HepG2 (cell line): ENCODE measurements at regions not wholly inside any gene's neighbourhood (a gene's known extent, or its start where the extent isn't known, plus 50 kb on each side); places are given as distances from the start of the nearest gene placed in this dataset.

Experiments used
- ATAC-seq: fragments of 200-7000 bp; cut with Tn5 transposase; 3 replicates; pipeline ENCODE4 v1.9.1; 2020; ENCODE audit warnings: mild to moderate bottlenecking, moderate library complexity
- BruUV-seq: library from RNA; stranded (reverse); fragments of 400-500 nt; replicated peaks from 2 replicates; lab custom pipeline; 2021; lab: Mats Ljungman, UMichigan
- CTCF ChIA-PET: fragments of 300-600 bp; formaldehyde crosslinking; extraction: SDS; loops from one replicate; lab custom pipeline; 2021; ENCODE audit warnings: low total read pairs, inconsistent platforms, low intra/inter-chr PET ratio; lab: Yijun Ruan, JAX
- POLR2A ChIA-PET: fragments of 350-600 bp; sonication (Branson Sonifier 250); formaldehyde crosslinking; loops from one replicate; lab custom pipeline; 2020; ENCODE audit warnings: antibody characterized with exemption, inconsistent platforms; lab: Yijun Ruan, JAX
- DNase-seq: peaks from one replicate; pipeline ENCODE4 v3.0.0-alpha.2; 2015; ENCODE audit warnings: low spot score
- FAIRE-seq: peaks from 3 replicates; lab custom pipeline; 2011; peaks lifted over from hg19 to GRCh38; lab: Jason Lieb, UNC
- H2AFZ ChIP-seq: one replicate; pipeline ENCODE4 v1.6.1; 2011; ENCODE audit warnings: low read length, inconsistent platforms
- H3K27ac ChIP-seq: fragments of 300-600 bp; 3 replicates; pipeline ENCODE4 v1.8.0; 2011; ENCODE audit warnings: mixed run types, mild to moderate bottlenecking, mixed read lengths, low read length, inconsistent platforms; ENCODE audit not compliant: insufficient read depth; ENCODE audit errors: extremely low read length
- H3K27me3 ChIP-seq, 2 experiments: fragments of 200-600 bp in 1 of 2; 2 replicates in 1 of 2; 3 replicates in 1 of 2; pipeline versions ENCODE4 v1.6.0 to v1.8.0; 2011; ENCODE audit warnings: low read length in 2 of 2, mild to moderate bottlenecking in 2 of 2, moderate library complexity in 2 of 2, inconsistent platforms in 1 of 2; ENCODE audit not compliant: insufficient read depth in 2 of 2, control insufficient read depth in 1 of 2
- H3K36me3 ChIP-seq, 2 experiments: fragments of 200-600 bp in 1 of 2; replicated peaks in 1 of 2; 2 replicates in 1 of 2; 3 replicates in 1 of 2; pipeline versions ENCODE4 v1.5.1 to v1.8.0; 2011; ENCODE audit warnings: low read length in 2 of 2, inconsistent platforms in 1 of 2; ENCODE audit not compliant: insufficient read depth in 2 of 2, control insufficient read depth in 1 of 2
- H3K4me1 ChIP-seq: 2 replicates; pipeline ENCODE4 v1.5.1; 2012; ENCODE audit warnings: low read length, inconsistent platforms; ENCODE audit not compliant: insufficient read depth
- H3K4me2 ChIP-seq: 2 replicates; pipeline ENCODE4 v1.6.0; 2011; ENCODE audit warnings: low read depth, low read length, inconsistent platforms
- H3K4me3 ChIP-seq, 3 experiments: fragments of 200-600 bp in 1 of 3; sonication (generic), shearing (Covaris generic) in 1 of 3; replicated peaks in 1 of 3; 2 replicates each; pipeline ENCODE4 v1.5.1; 2011 to 2016; ENCODE audit warnings: low read length in 3 of 3, inconsistent platforms in 2 of 3, low read depth in 2 of 3, mild to moderate bottlenecking in 2 of 3, control low read depth in 1 of 3, mixed read lengths in 1 of 3; ENCODE audit not compliant: insufficient read depth in 1 of 3
- H3K79me2 ChIP-seq: one replicate; pipeline ENCODE4 v1.6.1; 2011; ENCODE audit warnings: low read length, inconsistent platforms; ENCODE audit not compliant: insufficient read depth
- H3K9ac ChIP-seq: 2 replicates; pipeline ENCODE4 v1.6.0; 2011; ENCODE audit warnings: mild to moderate bottlenecking, low read depth, low read length, inconsistent platforms; ENCODE audit not compliant: insufficient read depth
- H3K9me3 ChIP-seq: 2 replicates; pipeline ENCODE4 v1.5.1; 2012; ENCODE audit warnings: mild to moderate bottlenecking, low read length
- H4K20me1 ChIP-seq: 2 replicates; pipeline ENCODE4 v1.6.0; 2011; ENCODE audit warnings: inconsistent platforms, mild to moderate bottlenecking, low read length, moderate library complexity; ENCODE audit not compliant: insufficient read depth
- CREM ChIP-seq, 2 experiments: sonication (generic) in 1 of 2; formaldehyde crosslinking in 1 of 2; IDR thresholded peaks; 2 replicates each; pipeline versions ENCODE4 v1.4.0 to v1.6.1; 2016 to 2020; ENCODE audit warnings: antibody characterized with exemption in 1 of 2, mild to moderate bottlenecking in 1 of 2, missing genetic modification reagents in 1 of 2
- FOXK2 ChIP-seq: fragments of 450-650 bp; IDR thresholded peaks from 2 replicates; pipeline ENCODE4 v1.6.1; 2016
- HES4 ChIP-seq: sonication (generic); formaldehyde crosslinking; IDR thresholded peaks from 2 replicates; pipeline ENCODE4 v1.9.0; 2021; ENCODE audit warnings: mild to moderate bottlenecking, missing genetic modification reagents, borderline replicate concordance
- KLF9 ChIP-seq: IDR thresholded peaks from 2 replicates; pipeline ENCODE4 v1.6.1; 2016; ENCODE audit warnings: low read depth
- MED13 ChIP-seq: sonication (generic); formaldehyde crosslinking; IDR thresholded peaks from 2 replicates; pipeline ENCODE4 v1.5.0; 2020; ENCODE audit warnings: missing genetic modification reagents
- MXD4 ChIP-seq: IDR thresholded peaks from 2 replicates; pipeline ENCODE4 v1.6.1; 2016; ENCODE audit warnings: mild to moderate bottlenecking, missing biosample characterization, missing genetic modification reagents
- NFATC3 ChIP-seq: sonication (generic); formaldehyde crosslinking; IDR thresholded peaks from 2 replicates; pipeline ENCODE4 v1.5.1; 2020; ENCODE audit warnings: mild to moderate bottlenecking, missing genetic modification reagents
- POLR2G ChIP-seq: fragments of 200-400 bp; formaldehyde crosslinking; IDR thresholded peaks from 2 replicates; pipeline ENCODE4 v1.6.1; 2018; ENCODE audit warnings: mild to moderate bottlenecking, low read depth, low read length, moderate library complexity
- REL ChIP-seq: sonication (generic); formaldehyde crosslinking; conservative IDR thresholded peaks from 2 replicates; pipeline ENCODE4 v1.8.0; 2022; ENCODE audit warnings: mild to moderate bottlenecking, missing genetic modification reagents, moderate library complexity
- SNRNP70 ChIP-seq: fragments of 200-400 bp; formaldehyde crosslinking; IDR thresholded peaks from 2 replicates; pipeline ENCODE4 v1.6.1; 2017; ENCODE audit warnings: mild to moderate bottlenecking, low read depth, low read length, moderate library complexity
- TCF12 ChIP-seq, 2 experiments: fragments of 450-650 bp in 1 of 2; sonication (generic) in 1 of 2; formaldehyde crosslinking in 1 of 2; IDR thresholded peaks; 2 replicates each; pipeline versions ENCODE4 v1.6.1 to v1.8.0; 2017 to 2022; ENCODE audit warnings: antibody characterized with exemption in 1 of 2, mild to moderate bottlenecking in 1 of 2, missing genetic modification reagents in 1 of 2, moderate library complexity in 1 of 2
- THYN1 ChIP-seq: sonication (generic); formaldehyde crosslinking; IDR thresholded peaks from 2 replicates; pipeline ENCODE4 v1.8.1; 2023; ENCODE audit warnings: low read depth, mild to moderate bottlenecking, moderate library complexity, missing genetic modification reagents, borderline replicate concordance
- ZBTB3 ChIP-seq: sonication (generic); formaldehyde crosslinking; IDR thresholded peaks from 2 replicates; pipeline ENCODE4 v1.4.0; 2020; ENCODE audit warnings: low read depth, mild to moderate bottlenecking, moderate library complexity, missing genetic modification reagents, borderline replicate concordance
- ZBTB38 ChIP-seq: sonication (generic); formaldehyde crosslinking; IDR thresholded peaks from 2 replicates; pipeline ENCODE4 v1.5.1; 2020; ENCODE audit warnings: mild to moderate bottlenecking, missing genetic modification reagents
- ZNF30 ChIP-seq: sonication (generic); formaldehyde crosslinking; IDR thresholded peaks from 2 replicates; pipeline ENCODE4 v1.5.0; 2020; ENCODE audit warnings: mild to moderate bottlenecking, missing genetic modification reagents
- ZNF354B ChIP-seq: sonication (generic); formaldehyde crosslinking; IDR thresholded peaks from 2 replicates; pipeline ENCODE4 v1.8.0; 2022; ENCODE audit warnings: mild to moderate bottlenecking, missing genetic modification reagents
- ZNF605 ChIP-seq: sonication (generic); formaldehyde crosslinking; IDR thresholded peaks from 2 replicates; pipeline ENCODE4 v1.8.0; 2022; ENCODE audit warnings: mild to moderate bottlenecking, missing genetic modification reagents
- WGBS: methylation state at CpG from one replicate; pipeline ENCODE4 v1.1.6; 2017; ENCODE audit warnings: low lambda C conversion rate; 5-methylcytosine and 5-hydroxymethylcytosine counted together
- in situ Hi-C: cut with HindIII; loops from 2 replicates; pipeline ENCODE4 v1.10.0; 2017; ENCODE audit warnings: low pct_unique_long_range_greater_than_20kb; ENCODE audit not compliant: extremely low pct_ligation_motif_present
- intact Hi-C: fragments of 100-400 bp; cut with micrococcal nuclease; formaldehyde crosslinking; loops from one replicate; pipeline ENCODE4 v1.10.0; 2022; ENCODE audit not compliant: unreplicated experiment
- TF ChIP-seq, protein P1 (sequence below): sonication (generic); formaldehyde crosslinking; conservative IDR thresholded peaks from 2 replicates; pipeline ENCODE4 v1.8.0; 2022; ENCODE audit warnings: low read depth, missing genetic modification reagents
- TF ChIP-seq, protein P2 (sequence below): sonication (generic); formaldehyde crosslinking; IDR thresholded peaks from 2 replicates; pipeline ENCODE4 v1.4.0; 2020; ENCODE audit warnings: mild to moderate bottlenecking, missing genetic modification reagents
- TF ChIP-seq, protein P3 (sequence below): IDR thresholded peaks from 2 replicates; pipeline ENCODE4 v1.6.1; 2016; ENCODE audit warnings: mild to moderate bottlenecking

DNA sequence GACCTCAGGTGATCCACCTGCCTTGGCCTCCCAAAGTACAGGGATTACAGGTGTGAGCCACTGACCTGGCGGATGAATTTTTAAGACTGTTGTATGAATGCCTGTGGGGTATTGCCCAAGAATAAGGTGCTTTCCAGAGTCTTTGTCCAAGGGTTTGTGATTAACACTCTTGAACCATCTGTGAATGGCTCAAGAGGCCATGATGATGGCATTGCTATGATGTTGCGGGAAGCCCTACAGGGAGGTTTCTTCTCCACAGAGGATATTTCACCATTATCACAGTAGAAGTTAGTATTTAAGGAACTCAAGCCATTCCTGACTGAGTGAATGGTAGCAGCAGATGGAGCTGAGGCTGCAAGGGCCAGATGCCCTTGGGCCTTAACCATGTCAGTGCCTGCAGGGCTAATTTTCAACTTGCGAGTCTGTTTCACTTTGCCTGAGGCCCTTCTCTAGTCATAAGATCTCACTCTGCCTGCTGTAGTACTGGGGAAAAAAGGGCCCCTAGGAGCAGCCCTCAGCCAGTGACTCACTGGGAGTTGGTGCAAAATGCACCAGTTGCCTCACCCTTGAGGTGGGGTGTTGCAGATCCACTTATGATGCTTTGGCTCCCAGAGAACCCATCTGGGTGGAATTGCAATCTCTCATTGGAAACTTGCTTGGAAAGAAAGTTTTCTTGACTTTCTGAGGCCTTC lies 108.6 kb upstream of the FLRT2 start:
- DNase-seq (no peak), ATAC-seq (no peak), FAIRE-seq (no peak)
- intact Hi-C loops (no loop called here), in situ Hi-C loops (no loop called here)
- peaks cover 69% of the 10 kb centered on the region for H3K9me3 ChIP-seq
- H3K27me3 ChIP-seq: no peaks in the 10 kb centered on the region
- no peak overlapping the region for H3K4me2 ChIP-seq
- ChIA-PET CTCF (no interaction called here), POLR2A (no interaction called here)
- TF ChIP-seq FOXK2: no peak
- no peak for TF ChIP-seq MXD4 (CRISPR knock-in tag)
- no peak for TF ChIP-seq ZNF605
- TF ChIP-seq KLF9 (CRISPR knock-in tag): no peak
- no peak for TF ChIP-seq POLR2G
- TF ChIP-seq HES4 (CRISPR knock-in tag): no peak
- TF ChIP-seq CREM (IDR thresholded peaks at IDR 0.05): no peak
- TF ChIP-seq CREM (CRISPR knock-in tag; IDR thresholded peaks at IDR 0.05): no peak
- TF ChIP-seq REL (CRISPR knock-in tag): no peak
- TF ChIP-seq TCF12 (IDR thresholded peaks at IDR 0.05): no peak
- no peak for TF ChIP-seq TCF12 (CRISPR knock-in tag; IDR thresholded peaks at IDR 0.05)
- no peak for TF ChIP-seq NFATC3 (CRISPR knock-in tag)
- no peak for TF ChIP-seq ZBTB3 (CRISPR knock-in tag)
- TF ChIP-seq THYN1 (CRISPR knock-in tag): no peak
- no peak for TF ChIP-seq MED13
- no peak for TF ChIP-seq ZNF354B
- TF ChIP-seq ZNF30 (CRISPR knock-in tag): no peak
- TF ChIP-seq, protein P1, sequence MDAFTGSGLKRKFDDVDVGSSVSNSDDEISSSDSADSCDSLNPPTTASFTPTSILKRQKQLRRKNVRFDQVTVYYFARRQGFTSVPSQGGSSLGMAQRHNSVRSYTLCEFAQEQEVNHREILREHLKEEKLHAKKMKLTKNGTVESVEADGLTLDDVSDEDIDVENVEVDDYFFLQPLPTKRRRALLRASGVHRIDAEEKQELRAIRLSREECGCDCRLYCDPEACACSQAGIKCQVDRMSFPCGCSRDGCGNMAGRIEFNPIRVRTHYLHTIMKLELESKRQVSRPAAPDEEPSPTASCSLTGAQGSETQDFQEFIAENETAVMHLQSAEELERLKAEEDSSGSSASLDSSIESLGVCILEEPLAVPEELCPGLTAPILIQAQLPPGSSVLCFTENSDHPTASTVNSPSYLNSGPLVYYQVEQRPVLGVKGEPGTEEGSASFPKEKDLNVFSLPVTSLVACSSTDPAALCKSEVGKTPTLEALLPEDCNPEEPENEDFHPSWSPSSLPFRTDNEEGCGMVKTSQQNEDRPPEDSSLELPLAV: no peak
- TF ChIP-seq, protein P2, sequence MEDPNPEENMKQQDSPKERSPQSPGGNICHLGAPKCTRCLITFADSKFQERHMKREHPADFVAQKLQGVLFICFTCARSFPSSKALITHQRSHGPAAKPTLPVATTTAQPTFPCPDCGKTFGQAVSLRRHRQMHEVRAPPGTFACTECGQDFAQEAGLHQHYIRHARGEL (CRISPR knock-in tag): no peak
- no peak for TF ChIP-seq SNRNP70
- TF ChIP-seq ZBTB38: no peak
- TF ChIP-seq, protein P3, sequence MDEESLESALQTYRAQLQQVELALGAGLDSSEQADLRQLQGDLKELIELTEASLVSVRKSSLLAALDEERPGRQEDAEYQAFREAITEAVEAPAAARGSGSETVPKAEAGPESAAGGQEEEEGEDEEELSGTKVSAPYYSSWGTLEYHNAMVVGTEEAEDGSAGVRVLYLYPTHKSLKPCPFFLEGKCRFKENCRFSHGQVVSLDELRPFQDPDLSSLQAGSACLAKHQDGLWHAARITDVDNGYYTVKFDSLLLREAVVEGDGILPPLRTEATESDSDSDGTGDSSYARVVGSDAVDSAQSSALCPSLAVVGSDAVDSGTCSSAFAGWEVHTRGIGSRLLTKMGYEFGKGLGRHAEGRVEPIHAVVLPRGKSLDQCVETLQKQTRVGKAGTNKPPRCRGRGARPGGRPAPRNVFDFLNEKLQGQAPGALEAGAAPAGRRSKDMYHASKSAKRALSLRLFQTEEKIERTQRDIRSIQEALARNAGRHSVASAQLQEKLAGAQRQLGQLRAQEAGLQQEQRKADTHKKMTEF (CRISPR knock-in tag): no peak
- no peaks in the 10 kb centered on the region for H3K79me2 ChIP-seq
- H3K4me1 ChIP-seq: no peaks in the 10 kb centered on the region
- H3K4me3 ChIP-seq: no peak overlapping the region
- no peaks in the 10 kb centered on the region for H3K36me3 ChIP-seq
- H4K20me1 ChIP-seq: no peaks in the 10 kb centered on the region
- no peak overlapping the region for H2AFZ ChIP-seq
- BruUV-seq: no TSS peak
- no peak overlapping the region for H3K27ac ChIP-seq
- no peak overlapping the region for H3K9ac ChIP-seq
- 27% methylated on average over 1 of the region's 3 CpGs for WGBS
